ENCODE measurements at regions not wholly inside any gene's neighbourhood (a gene's known extent, or its start where the extent isn't known, plus 50 kb on each side); places are given as distances from the start of the nearest gene placed in this dataset.
A peak's percentile ranks its signal among the peaks of the same experiment; 100 is the strongest.

- DNase-seq, result peak; percentile 5
- no peak overlapping the region for H3K27ac ChIP-seq (ENCODE audit: low read length)
- no peaks in the 10 kb centered on the region for H3K27me3 ChIP-seq (ENCODE audit: control insufficient read depth, insufficient read depth, low read length)
- H3K4me1 ChIP-seq (ENCODE audit: control insufficient read depth, insufficient read depth, low read length), result no peaks in the 10 kb centered on the region
- no CpG with 5 or more reads among the region's 4 CpGs for WGBS (ENCODE audit: insufficient coverage)
- no peaks in the 10 kb centered on the region for H3K36me3 ChIP-seq (ENCODE audit: control insufficient read depth, insufficient read depth, low read length)
- H3K4me3 ChIP-seq (ENCODE audit: low read length), result no peak overlapping the region
- H3K9me3 ChIP-seq (replicated peaks; ENCODE audit: control insufficient read depth, low read depth, low read length), result peaks cover 3% of the 10 kb centered on the region
These were observed 152.3 kb downstream of the KCNE4 start for GRCh38 chr2:223203971-223204929.

- DNase-seq, result no peak
- no CpG with 5 or more reads among the region's 2 CpGs for WGBS (ENCODE audit: insufficient coverage)
- Histone ChIP-seq H3K36me3 (ENCODE audit: control insufficient read depth, insufficient read depth, low read length) (no peaks in the 10 kb centered on the region), H3K4me1 (ENCODE audit: control insufficient read depth, insufficient read depth, low read length) (peaks cover 4% of the 10 kb centered on the region), H3K9me3 (replicated peaks; ENCODE audit: control insufficient read depth, low read depth, low read length) (peaks cover 10% of the 10 kb centered on the region), H3K4me3 (ENCODE audit: low read length) (no peak overlapping the region), H3K27me3 (ENCODE audit: control insufficient read depth, insufficient read depth, low read length) (no peaks in the 10 kb centered on the region), H3K27ac (ENCODE audit: low read length) (no peak overlapping the region)
These were observed 158.5 kb downstream of the KCNE4 start for GRCh38 chr2:223210489-223210888.

GRCh38 chr2:223214394-223215253, 162.6 kb downstream of the KCNE4 start:
- WGBS (ENCODE audit: insufficient coverage), result 13% methylated on average over 2 of the region's 5 CpGs
- H3K27me3 ChIP-seq (ENCODE audit: control insufficient read depth, insufficient read depth, low read length), result no peaks in the 10 kb centered on the region
- H3K27ac ChIP-seq (ENCODE audit: low read length), result peak overlapping the region; percentile 21
- H3K9me3 ChIP-seq (replicated peaks; ENCODE audit: control insufficient read depth, low read depth, low read length), result peaks cover 6% of the 10 kb centered on the region
- H3K4me1 ChIP-seq (ENCODE audit: control insufficient read depth, insufficient read depth, low read length), result peaks cover 4% of the 10 kb centered on the region
- no peak overlapping the region for H3K4me3 ChIP-seq (ENCODE audit: low read length)
- peak; percentile 83 for DNase-seq
- no peaks in the 10 kb centered on the region for H3K36me3 ChIP-seq (ENCODE audit: control insufficient read depth, insufficient read depth, low read length)

- Histone ChIP-seq H3K4me1 (ENCODE audit: control insufficient read depth, insufficient read depth, low read length) (peaks cover 4% of the 10 kb centered on the region), H3K27me3 (ENCODE audit: control insufficient read depth, insufficient read depth, low read length) (no peaks in the 10 kb centered on the region), H3K9me3 (replicated peaks; ENCODE audit: control insufficient read depth, low read depth, low read length) (peaks cover 5% of the 10 kb centered on the region), H3K27ac (ENCODE audit: low read length) (peak overlapping the region; percentile 21), H3K36me3 (ENCODE audit: control insufficient read depth, insufficient read depth, low read length) (no peaks in the 10 kb centered on the region), H3K4me3 (ENCODE audit: low read length) (no peak overlapping the region)
- 5% methylated on average over 2 of the region's 2 CpGs for WGBS (ENCODE audit: insufficient coverage)
- DNase-seq, result no peak
These were observed 163.2 kb downstream of the KCNE4 start for GRCh38 chr2:223215254-223215516.

- Histone ChIP-seq H3K27me3 (ENCODE audit: control insufficient read depth, insufficient read depth, low read length) (no peaks in the 10 kb centered on the region), H3K4me1 (ENCODE audit: control insufficient read depth, insufficient read depth, low read length) (peaks cover 4% of the 10 kb centered on the region), H3K36me3 (ENCODE audit: control insufficient read depth, insufficient read depth, low read length) (no peaks in the 10 kb centered on the region), H3K27ac (ENCODE audit: low read length) (no peak overlapping the region), H3K9me3 (replicated peaks; ENCODE audit: control insufficient read depth, low read depth, low read length) (no peaks in the 10 kb centered on the region), H3K4me3 (ENCODE audit: low read length) (no peak overlapping the region)
- DNase-seq, result no peak
These were observed 165.4 kb downstream of the KCNE4 start for GRCh38 chr2:223217373-223217772.

GRCh38 chr2:223218587-223219178, 166.7 kb downstream of the KCNE4 start:
- DNase-seq, result no peak
- H3K27ac ChIP-seq (ENCODE audit: low read length), result no peak overlapping the region
- WGBS (ENCODE audit: insufficient coverage), result 86% methylated on average over 1 of the region's 2 CpGs
- H3K36me3 ChIP-seq (ENCODE audit: control insufficient read depth, insufficient read depth, low read length), result no peaks in the 10 kb centered on the region
- H3K9me3 ChIP-seq (replicated peaks; ENCODE audit: control insufficient read depth, low read depth, low read length), result no peaks in the 10 kb centered on the region
- no peaks in the 10 kb centered on the region for H3K27me3 ChIP-seq (ENCODE audit: control insufficient read depth, insufficient read depth, low read length)
- no peak overlapping the region for H3K4me3 ChIP-seq (ENCODE audit: low read length)
- H3K4me1 ChIP-seq (ENCODE audit: control insufficient read depth, insufficient read depth, low read length), result peaks cover 4% of the 10 kb centered on the region

- Histone ChIP-seq H3K27ac (ENCODE audit: low read length) (no peak overlapping the region), H3K36me3 (ENCODE audit: control insufficient read depth, insufficient read depth, low read length) (no peaks in the 10 kb centered on the region), H3K4me1 (ENCODE audit: control insufficient read depth, insufficient read depth, low read length) (peaks cover 4% of the 10 kb centered on the region), H3K27me3 (ENCODE audit: control insufficient read depth, insufficient read depth, low read length) (no peaks in the 10 kb centered on the region), H3K4me3 (ENCODE audit: low read length) (no peak overlapping the region), H3K9me3 (replicated peaks; ENCODE audit: control insufficient read depth, low read depth, low read length) (no peaks in the 10 kb centered on the region)
- DNase-seq, result peak; percentile 41
- WGBS (ENCODE audit: insufficient coverage), result 37% methylated on average over 4 of the region's 9 CpGs
These were observed 168.1 kb downstream of the KCNE4 start for GRCh38 chr2:223219872-223220657.

- DNase-seq, result peak; percentile 48
These were observed 168.6 kb downstream of the KCNE4 start for GRCh38 chr2:223220658-223220925.

GRCh38 chr2:223221139-223221835, 169.3 kb downstream of the KCNE4 start:
- no peak overlapping the region for H3K4me3 ChIP-seq (ENCODE audit: low read length)
- DNase-seq, result no peak
- no peaks in the 10 kb centered on the region for H3K9me3 ChIP-seq (replicated peaks; ENCODE audit: control insufficient read depth, low read depth, low read length)
- H3K36me3 ChIP-seq (ENCODE audit: control insufficient read depth, insufficient read depth, low read length), result no peaks in the 10 kb centered on the region
- no peaks in the 10 kb centered on the region for H3K4me1 ChIP-seq (ENCODE audit: control insufficient read depth, insufficient read depth, low read length)
- no peak overlapping the region for H3K27ac ChIP-seq (ENCODE audit: low read length)
- no peaks in the 10 kb centered on the region for H3K27me3 ChIP-seq (ENCODE audit: control insufficient read depth, insufficient read depth, low read length)
- 87% methylated on average over 3 of the region's 4 CpGs for whole genome bisulfite sequencing (ENCODE audit: insufficient coverage)

More at GRCh38 chr2:223220658-223220925, 168.6 kb downstream of the KCNE4 start:
- no peak overlapping the region for H3K27ac ChIP-seq (ENCODE audit: low read length)
- no peaks in the 10 kb centered on the region for H3K4me1 ChIP-seq (ENCODE audit: control insufficient read depth, insufficient read depth, low read length)
- H3K36me3 ChIP-seq (ENCODE audit: control insufficient read depth, insufficient read depth, low read length), result no peaks in the 10 kb centered on the region
- H3K9me3 ChIP-seq (replicated peaks; ENCODE audit: control insufficient read depth, low read depth, low read length), result no peaks in the 10 kb centered on the region
- WGBS (ENCODE audit: insufficient coverage), result 25% methylated on average over 1 of the region's 1 CpG
- H3K27me3 ChIP-seq (ENCODE audit: control insufficient read depth, insufficient read depth, low read length), result no peaks in the 10 kb centered on the region
- no peak overlapping the region for H3K4me3 ChIP-seq (ENCODE audit: low read length)
